NB4 (cell line): ENCODE measurements at regions not wholly inside any gene's neighbourhood (a gene's known extent, or its start where the extent isn't known, plus 50 kb on each side); places are given as distances from the start of the nearest gene placed in this dataset.

ENCODE experiments used
- POLR2A ChIP-seq: IDR thresholded peaks from 2 replicates; pipeline ENCODE4 v1.6.1; 2011; ENCODE audit warnings: mild to moderate bottlenecking; ENCODE audit not compliant: insufficient read length; ENCODE audit errors: extremely low read depth
- TF ChIP-seq, protein P1 (sequence below): IDR thresholded peaks from one replicate; pipeline ENCODE4 v1.5.1; 2012; ENCODE audit warnings: low read depth, low read length

DNA sequence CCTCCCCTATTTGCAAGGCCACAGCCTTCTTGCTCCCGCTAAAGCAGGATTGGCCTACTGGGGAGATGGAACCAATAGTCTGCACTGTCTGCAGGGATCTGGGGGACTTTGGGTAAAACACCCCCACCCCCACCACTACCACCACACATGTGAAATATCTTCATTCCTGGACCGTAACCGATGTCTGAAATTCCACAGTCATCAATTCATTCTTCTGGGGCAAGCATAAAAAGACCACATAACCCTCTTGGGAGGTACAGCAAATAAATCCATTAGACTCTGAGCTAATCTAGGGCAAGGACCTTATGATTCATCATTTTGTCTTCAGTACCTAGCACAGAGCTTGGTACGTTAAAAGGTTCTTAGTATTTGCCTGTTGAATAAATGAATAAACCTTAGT lies 307.8 kb downstream of the GPAM start:
- TF ChIP-seq POLR2A: no peak
- TF ChIP-seq, protein P1, sequence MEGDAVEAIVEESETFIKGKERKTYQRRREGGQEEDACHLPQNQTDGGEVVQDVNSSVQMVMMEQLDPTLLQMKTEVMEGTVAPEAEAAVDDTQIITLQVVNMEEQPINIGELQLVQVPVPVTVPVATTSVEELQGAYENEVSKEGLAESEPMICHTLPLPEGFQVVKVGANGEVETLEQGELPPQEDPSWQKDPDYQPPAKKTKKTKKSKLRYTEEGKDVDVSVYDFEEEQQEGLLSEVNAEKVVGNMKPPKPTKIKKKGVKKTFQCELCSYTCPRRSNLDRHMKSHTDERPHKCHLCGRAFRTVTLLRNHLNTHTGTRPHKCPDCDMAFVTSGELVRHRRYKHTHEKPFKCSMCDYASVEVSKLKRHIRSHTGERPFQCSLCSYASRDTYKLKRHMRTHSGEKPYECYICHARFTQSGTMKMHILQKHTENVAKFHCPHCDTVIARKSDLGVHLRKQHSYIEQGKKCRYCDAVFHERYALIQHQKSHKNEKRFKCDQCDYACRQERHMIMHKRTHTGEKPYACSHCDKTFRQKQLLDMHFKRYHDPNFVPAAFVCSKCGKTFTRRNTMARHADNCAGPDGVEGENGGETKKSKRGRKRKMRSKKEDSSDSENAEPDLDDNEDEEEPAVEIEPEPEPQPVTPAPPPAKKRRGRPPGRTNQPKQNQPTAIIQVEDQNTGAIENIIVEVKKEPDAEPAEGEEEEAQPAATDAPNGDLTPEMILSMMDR: no peak
